Stimulated activated CD4-positive, alpha-beta T cell treated with anti-CD3 and anti-CD28 coated beads, Interleukin-2, amount 100 ng/mL, for 4 hours (primary cell): ENCODE measurements at regions not wholly inside any gene's neighbourhood (a gene's known extent, or its start where the extent isn't known, plus 50 kb on each side); places are given as distances from the start of the nearest gene placed in this dataset.

Experiments
- DNase-seq: peaks from one replicate; pipeline ENCODE4 v3.0.0-alpha.2; 2020; ENCODE audit warnings: low read depth

DNA sequence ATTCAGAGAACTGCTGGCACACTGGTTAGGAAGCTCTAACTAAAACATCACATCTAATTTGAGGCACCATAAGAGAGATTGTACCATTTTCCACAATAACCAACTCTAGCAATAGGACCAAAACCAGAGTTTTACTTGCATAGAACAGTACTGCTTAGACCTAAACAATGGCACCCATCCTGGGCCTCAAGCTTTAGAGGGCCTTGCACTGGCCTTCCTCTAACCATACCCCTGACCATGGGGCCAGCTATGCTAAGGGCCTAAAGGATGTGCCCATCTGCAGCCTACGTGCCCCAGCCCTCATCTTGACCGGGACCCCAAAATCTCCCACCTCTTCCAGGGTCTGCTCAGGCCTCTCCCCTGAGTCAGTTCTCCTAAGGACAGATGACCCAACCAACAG, 74.4 kb upstream of the ARHGAP32 start:
- no peak for DNase-seq

DNA sequence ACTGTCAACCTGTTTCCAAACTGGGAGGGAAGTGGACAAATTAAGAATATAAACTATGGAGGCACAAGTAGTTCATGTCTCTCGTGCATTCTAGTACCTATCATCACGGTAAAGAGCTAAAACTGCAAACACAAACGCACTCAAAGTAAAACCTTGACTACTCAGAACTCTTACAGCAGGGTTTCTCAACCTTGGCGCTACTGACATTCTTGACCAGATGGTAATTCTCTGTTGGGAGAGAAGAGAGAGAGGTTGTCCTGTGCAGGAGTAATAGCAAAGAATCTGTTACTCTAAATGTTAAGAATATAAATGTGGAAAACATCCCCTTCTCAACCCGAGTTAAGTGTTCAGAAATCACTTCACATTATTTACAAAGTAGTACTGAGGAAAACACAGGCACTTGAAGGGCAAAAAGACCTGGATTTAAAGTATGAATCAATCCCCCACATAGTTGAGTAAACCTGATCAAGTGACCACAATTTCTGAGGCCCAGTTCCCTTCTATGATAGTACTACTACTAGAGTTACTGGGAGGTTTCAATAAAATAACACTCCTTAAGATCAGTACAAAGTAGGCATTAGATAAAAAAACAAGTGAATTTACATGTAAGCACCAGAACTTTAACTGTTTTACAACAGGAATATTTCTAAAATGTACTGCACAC, 73.1 kb upstream of the ARHGAP32 start:
- DNase-seq, result no peak

DNA sequence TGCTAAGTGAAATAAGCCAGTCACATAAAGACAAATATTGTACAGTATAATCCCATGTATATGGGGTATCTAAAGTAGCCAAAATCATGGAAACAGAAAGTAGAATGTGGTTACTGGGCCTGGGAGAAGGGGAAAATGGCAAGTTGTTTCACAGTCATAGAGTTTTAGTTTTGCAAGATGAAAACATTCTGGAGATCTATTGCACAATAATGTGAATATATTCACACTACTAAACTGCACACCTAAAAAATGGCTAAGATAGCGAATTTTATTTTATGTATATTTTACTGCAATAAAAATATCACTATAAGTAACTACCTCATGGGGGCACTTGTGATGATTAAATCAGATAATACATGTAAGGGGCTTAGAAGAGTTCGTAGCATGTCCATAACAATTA, 72.0 kb upstream of the ARHGAP32 start:
- DNase-seq, result no peak

DNA sequence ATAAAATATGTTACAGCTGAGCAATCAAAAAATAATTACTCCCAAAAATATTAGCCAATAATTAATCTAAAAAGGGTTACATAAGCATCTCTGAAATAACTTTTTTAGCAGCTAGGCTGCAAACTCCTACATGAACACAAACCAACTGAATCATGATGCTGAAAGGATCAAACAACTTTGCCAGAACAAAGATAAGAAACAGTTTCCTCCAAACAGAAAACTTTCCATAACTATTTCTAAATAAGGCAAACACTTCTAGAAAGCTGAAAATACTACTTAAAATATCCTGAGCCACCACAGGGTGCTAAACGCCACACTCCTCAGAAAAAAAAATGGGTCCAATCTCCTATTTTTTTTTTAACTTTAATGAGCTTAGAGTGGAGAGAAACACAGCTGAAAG, 68.6 kb upstream of the ARHGAP32 start:
- no peak for DNase-seq

DNA sequence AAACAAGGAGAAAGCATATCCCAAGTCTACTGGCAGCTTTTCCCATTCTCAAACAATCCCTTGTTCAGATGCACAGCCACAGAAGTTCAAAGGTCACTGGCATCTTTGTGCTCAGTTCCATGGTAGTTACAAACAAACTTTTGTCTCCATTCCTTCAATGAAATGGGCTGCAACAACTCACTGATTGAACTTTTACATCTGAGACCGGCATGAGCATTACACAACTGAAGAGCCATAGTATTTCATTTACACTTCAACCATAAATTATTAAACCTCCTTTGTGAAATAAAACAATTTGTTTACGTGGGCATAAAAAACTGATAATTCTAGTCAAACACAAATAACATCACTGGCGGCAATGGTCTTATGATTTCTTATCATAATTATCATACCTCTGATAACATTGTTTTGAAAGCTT, 67.8 kb upstream of the ARHGAP32 start:
- no peak for DNase-seq

DNA sequence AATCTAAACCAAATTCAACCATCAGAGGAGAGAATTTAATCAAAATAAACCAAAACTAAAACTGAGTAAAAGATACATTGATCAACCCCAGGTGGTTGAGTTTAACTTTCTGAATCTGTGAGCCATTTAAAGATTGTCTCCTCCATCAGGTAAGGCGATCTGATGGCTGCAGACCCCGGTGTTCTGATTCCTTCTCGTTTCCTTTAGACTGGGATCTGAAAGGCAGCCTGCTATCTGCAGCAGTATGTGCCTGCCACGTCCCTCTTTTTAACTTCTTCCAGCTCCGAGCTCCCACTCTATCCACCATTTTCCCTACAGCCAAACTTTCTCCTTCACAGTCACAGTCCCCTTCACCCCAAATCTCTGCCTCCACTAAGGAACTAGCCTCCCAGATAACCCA, 66.1 kb upstream of the ARHGAP32 start:
- DNase-seq, result no peak

DNA sequence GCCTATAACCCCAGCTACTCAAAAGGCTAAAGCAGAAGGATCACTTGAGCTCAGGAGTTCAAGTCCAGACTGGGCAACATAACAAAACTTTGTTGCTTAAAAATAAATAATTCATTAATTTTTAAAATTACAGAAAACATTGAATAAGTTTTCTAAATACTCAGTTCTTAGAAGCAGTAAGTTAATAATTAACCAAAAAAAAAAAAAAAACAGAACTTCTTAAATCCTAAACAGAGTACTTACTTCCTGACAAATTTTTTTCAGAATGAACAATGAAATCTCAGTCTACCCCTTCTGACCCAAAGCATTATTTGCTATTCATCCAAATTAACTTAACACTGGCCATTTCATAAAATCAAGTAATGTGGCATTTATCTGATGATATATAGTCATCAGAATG, 65.4 kb upstream of the ARHGAP32 start:
- no peak for DNase-seq

DNA sequence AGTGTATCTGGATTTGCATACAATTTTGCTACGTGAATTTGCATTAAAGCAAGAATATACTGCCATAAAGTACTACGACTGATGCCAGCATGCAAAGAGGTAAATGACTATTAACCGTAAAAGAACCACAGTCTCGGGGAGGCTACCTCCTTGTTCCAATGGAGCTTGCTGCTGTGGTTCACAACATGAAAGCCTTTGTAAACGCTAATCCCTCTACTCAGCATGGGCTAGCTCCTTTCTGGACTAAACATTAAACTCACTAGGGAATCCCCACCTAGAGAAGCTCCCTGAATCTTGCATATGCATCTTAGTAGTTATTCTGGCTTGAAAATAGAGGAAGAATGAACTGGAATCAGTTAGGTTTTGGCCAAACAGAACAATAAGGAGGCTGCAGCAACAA, 60.5 kb upstream of the ARHGAP32 start:
- DNase-seq, result no peak

DNA sequence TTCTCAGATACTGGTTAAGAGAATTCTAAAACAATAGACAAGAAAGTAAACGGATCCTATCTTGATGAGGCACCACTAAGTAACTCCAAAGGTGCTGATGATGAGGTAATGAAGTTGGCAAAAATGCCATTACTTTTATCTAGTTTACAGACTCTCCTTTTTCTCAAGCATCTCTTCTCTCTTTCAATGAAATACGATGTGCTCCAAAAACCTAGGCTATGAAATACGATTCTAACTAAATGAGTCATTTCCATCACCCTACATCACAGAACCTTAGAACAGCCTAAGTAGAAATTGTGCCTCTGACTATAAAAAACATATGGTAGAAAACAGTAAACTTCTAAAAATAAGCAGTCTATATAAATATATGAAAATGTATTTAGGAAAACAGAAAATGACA, 58.9 kb upstream of the ARHGAP32 start:
- no peak for DNase-seq

DNA sequence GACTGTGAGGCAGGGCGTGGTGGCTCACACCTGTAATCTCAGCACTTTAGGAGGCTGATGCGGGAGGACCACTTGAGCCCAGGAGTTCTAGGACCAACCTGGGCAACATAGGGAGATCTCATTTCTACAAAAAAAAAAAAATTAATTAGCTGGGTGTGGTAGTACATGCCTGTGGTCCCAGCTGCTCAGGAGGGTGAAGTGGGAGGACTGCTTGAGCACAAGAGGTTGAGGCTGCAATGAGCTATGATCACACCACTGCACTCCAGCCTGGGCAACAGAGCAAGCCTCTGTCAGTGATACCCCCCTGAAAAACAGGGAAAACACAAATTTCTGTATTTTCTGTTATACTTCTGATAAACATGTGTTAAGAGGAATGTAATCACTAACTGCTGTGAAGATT, 57.8 kb upstream of the ARHGAP32 start:
- no peak for DNase-seq

DNA sequence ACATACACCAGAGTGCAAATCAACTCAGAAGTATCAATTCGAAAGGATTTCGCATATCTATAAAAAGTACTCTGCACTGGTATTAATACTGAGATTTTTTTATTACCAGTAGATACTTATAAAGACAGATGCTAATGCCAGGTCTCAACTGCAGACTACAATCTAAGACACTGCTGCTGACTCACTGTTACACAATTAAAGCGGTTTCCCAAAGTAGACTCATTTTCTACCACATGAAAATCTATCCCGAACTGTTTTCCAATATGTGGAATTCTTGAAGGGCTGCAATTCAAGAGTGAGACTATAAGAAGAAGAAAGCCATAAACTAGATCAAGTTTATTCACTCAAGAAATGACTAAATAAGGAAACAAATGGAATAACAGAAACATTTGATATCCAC, 57.2 kb upstream of the ARHGAP32 start:
- DNase-seq, result no peak

DNA sequence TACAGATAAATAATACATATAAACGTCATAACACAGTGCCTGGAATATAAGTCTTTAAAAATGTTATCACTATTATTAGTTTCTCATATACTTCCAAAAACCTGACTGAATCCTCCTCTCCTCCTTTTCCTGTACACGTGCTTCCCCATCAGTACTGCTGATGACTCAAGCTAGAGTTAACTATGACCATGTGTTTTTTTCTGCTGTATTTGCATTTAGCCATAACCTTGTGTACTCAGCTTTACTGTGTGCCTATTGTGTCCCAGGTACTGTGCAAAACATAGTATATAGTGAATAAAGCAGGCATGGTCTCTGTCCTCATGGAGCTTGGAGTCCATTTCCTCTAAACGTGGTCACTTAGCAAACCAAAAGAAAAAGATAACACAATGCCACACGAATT, 56.5 kb upstream of the ARHGAP32 start:
- DNase-seq, result no peak

DNA sequence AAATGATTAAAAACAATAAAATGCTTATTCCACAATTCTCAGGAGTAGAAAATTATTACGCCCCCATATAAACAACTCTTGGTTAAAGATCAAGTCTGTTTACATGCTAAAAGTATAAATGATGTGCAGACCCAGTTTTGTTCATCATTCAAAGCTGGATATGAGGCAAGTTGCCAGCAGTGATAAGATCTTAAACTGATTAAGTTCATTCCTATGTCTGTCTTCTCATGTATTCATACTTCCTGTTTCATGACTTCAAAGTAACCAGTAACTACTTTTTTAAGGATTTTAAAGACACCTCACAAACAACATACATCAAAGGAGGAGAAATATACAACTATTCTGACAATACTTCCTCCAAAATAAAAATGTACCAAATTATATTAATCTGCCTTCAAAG, 55.0 kb upstream of the ARHGAP32 start:
- no peak for DNase-seq

DNA sequence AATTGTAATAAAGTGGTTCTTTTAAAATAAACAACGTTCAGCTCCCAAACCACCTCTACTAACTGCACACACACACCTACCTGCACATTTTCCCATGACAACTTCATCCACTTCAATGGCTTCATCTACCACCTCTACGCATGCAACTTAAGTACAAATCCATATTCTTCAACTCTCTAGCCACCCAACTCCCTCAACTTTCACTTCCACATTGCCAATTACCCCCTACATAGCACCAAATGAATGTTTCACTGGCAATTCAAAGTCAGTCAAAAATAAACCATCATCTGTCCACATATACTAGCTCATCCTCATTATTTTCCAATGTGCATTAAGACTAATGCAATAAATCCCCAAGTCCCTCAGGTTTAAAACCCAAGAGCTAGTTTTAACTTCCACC, 50.7 kb upstream of the ARHGAP32 start:
- no peak for DNase-seq
